ENCODE measurements at regions not wholly inside any gene's neighbourhood (a gene's known extent, or its start where the extent isn't known, plus 50 kb on each side); places are given as distances from the start of the nearest gene placed in this dataset.

DNA sequence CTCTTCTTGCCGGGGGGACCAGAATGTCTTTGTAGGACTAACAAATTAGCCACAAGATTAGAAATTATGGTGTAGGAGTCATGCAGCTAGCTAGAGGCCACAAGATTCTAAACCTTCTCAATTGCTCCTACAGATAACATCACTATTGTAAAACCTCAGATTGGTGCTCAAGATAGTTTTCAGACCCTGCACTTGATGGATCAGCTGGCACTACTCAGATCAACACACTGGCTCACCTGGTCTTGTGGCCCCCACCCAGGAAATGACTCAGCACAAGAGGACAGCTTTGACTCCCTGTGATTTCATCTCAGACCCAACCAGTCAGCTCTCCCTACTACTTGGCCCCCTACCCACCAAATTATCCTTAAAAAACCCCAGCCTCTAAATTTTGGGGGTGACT is 124.1 kb upstream of the RASGRP1 start:
- DNase-seq: no peak
- intact Hi-C loops (cut with DNase I): loop anchor here (5.0 to 10.0 kb wide), 2 partner anchors 124 to 246 kb away; partner anchors contain the start of gene RASGRP1

DNA sequence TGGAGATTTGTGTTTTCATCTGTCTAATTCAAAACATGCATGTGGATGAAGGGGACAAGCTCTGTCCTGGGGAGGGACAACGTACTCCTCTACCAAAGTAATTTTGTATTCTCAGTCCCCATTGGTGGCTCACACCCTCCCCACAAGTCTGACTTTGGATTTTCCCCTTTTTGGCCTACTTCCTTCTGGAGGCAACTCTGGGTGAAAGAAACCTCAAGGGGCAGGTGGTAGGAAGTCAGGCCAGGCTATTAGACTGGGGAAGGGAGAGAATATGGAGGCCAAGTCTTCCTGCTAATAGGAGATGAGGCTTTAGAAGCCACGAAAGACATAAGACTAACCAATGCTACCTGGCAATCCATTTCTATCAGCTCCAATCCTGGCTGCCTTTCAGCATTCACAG is 124.9 kb upstream of the RASGRP1 start:
- ATAC-seq (ENCODE audit: poor library complexity): no peak
- DNase-seq: no peak
- intact Hi-C loops (cut with DNase I): loop anchor here (5.0 to 10.0 kb wide), 2 partner anchors 125 to 247 kb away; partner anchors contain the start of gene RASGRP1

More for the DNA sequence above, 124.1 kb upstream of the RASGRP1 start:
- no peak for ATAC-seq (ENCODE audit: poor library complexity)

DNA sequence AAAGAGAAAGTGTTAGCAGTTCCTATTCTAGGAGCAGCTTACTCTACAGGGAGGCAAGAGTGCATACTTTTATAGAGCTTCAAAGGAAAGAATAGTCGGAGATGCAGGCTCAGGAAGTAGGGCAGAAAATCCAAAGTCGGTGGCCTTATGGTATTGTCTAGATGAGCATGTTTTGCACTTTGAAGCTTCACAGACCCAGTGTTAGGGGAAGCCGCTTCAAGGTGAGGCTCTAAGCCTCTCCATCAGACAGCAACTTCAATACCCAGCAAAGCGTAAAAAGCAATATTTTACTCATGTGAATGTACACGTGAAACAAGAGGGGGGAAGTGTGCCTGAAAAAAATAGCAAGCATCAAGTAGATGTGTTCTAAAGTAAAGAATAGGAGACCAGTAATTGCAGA is 125.6 kb upstream of the RASGRP1 start:
- intact Hi-C loops (cut with DNase I): loop anchor here (5.0 kb wide), 1 partner anchor 218 kb away; no protein-coding TSS in a partner anchor
- ATAC-seq (ENCODE audit: poor library complexity) (no peak), DNase-seq (no peak)

DNA sequence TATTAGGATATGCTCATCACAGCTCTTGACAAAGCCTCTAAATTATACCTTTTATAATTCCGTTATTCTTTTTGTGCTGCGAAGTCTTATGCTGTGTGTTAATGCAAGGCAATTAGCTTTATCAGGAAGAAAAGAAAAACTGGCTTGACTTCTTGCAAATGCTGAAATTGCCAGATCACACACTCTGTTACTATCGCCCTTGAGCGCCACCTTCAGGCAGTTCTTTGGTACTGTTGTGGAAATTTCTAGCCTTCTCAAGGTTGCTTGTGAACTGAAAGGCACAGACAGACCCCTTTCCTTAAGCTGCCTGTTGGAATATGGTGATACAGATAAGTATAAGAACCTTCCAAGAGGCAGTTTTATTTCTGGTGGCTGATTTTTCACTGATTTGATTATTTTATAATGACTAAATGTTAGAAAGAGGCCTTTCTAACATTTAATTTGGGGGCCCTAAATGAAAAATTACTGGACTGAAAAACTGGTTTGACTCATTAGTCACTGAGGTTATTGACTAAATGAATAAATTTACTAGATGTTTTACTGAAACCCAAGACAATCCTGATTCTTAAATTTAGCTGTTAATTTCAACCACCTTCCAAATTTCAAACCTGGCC is 126.2 kb upstream of the RASGRP1 start:
- no peak for DNase-seq
- intact Hi-C loops (cut with DNase I): loop anchor here (5.0 kb wide), 1 partner anchor 219 kb away; no protein-coding TSS in a partner anchor

DNA sequence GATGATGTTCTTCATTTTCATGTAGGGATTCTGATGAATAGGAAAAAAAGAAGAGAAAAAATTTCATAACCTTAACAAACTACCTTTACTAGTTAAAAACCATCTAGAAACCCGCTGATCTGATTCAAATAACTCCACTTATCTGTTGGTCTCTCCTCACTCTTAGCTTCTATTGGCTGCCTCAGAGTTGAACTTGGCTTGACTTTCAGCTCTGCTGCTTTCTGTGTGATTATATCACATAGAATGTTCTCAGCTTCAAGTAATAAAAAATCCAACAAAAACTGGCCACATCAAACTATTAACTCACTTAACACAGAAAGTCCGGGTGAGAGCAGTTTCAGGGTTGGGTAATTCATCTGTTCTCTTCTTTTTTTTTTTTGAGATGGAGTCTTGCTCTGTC is 126.8 kb upstream of the RASGRP1 start:
- intact Hi-C loops (cut with DNase I): loop anchor here (5.0 kb wide), 1 partner anchor 219 kb away; no protein-coding TSS in a partner anchor
- no peak for ATAC-seq (ENCODE audit: poor library complexity)
- DNase-seq: no peak

More for the DNA sequence above, 126.2 kb upstream of the RASGRP1 start:
- ATAC-seq (ENCODE audit: poor library complexity): peak; percentile 61

DNA sequence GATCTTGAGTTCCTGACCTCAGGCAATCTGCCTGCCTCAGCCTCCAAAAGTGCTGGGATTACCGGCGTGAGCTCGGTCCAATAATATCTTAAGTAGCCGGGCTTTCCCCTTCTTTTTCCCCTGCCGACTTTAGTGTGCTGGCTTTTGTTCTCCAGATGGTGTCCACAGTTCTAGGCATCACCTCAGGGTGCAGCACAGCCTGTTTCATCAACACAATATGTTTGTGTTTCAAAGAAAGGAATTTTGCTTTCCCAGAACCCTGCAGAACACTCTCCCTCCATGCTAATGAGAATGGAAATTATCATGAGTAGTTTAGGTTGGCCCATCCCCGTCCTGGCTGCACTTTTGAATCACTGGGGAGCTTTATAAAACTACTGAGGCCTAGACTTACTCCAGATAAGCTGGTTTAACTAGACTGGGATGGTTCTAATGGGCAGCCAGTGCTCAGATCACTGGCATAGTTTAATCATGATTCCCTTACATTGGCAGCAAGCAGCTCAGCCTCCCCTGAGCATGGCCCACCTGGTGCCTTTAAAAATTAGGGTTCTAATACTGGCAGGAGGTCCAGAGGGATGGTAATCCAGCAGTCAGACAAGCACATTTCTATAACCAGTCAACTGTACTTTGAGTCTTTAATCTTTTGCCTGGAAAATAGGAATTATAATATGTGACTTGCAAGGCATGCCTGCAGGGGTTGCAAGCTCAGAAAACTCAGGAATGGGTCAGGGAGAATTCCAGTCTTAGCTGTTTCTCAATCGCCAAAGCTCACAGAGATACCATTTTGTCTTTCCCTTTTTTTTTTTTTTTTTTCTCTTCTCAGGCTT is 127.6 kb upstream of the RASGRP1 start:
- ATAC-seq (ENCODE audit: poor library complexity): no peak
- intact Hi-C loops (cut with DNase I): loop anchor here (5.0 kb wide), 1 partner anchor 220 kb away; no protein-coding TSS in a partner anchor
- no peak for DNase-seq

DNA sequence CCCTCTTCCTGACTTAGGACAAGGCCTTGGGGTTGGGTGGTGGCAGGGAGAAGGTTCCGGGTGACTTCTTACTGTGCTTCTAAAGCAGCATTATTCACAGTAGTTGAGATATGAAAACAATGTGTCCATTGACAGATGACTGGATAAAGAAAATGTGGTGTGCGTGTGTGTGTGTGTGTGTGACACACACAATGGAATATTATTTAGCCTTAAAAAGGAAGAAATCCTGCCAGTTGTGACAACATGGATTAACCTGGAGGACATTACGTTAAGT is 128.1 kb upstream of the RASGRP1 start:
- intact Hi-C loops (cut with DNase I): loop anchor here (5.0 kb wide), 1 partner anchor 220 kb away; no protein-coding TSS in a partner anchor
- ATAC-seq (ENCODE audit: poor library complexity) (no peak), DNase-seq (no peak)

DNA sequence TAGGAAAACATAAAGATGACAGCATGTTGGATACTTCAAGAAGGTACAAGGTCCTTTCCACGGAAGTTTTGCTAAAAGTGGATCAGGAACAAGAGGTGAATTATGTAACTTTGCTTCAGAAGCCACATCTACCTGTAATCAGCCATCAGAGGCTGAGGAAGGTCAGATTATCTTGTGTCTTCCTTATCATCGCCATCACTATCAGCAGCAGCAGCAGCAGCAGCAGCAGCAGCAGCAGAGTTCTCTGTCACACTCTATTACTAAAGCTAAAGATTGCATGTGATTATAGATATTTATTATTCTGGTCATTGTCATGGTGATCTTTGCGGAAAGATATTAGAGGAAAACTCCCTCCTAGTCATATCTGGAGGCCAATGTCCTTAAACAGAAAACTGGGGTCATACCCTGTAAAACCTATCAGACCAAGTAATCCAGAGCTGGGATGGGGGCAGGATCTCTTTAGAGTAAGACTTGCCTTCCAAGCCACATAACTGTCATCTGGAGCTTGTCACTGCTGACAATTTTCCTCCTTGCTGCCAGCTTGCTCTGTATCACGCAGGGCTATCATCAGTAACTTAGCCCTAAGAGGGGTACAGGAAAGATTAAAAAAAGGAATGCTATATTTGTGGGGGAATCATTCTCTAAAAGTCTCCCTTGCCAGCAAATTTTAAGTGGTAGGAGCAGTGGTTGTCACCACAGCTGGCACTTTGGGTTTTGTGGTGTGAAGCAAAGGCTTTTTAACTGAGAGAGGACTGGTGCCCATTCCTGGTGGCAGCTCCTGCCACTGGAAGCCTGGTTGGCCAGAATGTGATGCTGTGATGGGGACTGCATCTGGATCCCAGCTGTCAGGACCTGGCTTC is 130.9 kb upstream of the RASGRP1 start:
- peak; percentile 75 for ATAC-seq (ENCODE audit: poor library complexity)
- intact Hi-C loops (cut with DNase I): no loop called here
- DNase-seq: no peak

DNA sequence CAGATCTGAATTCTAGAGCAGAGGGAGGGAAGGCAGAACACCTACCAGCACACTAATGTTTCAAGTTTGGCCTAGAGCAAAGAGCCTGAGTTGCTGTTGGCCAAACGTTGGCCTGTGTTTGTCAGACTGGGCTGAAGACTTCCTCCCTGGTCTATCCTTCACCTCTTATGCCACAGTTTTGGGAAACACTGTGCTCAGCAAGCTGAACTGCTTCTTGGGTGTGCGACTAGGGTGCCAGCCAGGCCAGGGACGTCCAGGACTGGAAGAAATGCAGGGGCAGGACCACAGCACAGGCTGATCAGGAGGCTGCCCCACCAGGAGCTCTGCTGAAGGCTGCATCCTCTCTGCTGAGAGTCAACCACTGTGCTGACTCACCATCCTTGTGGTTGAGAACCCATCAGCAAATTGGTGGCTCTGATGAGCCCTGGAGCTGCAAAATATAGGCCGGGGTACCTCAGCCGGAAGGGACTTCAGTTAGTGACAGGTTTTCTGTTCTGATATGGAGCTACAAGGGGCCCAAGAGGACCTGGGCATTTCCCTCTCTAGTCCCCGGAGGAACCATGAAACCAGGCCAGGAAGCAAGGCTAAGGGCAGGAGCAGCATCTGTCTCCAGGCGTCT is 131.6 kb upstream of the RASGRP1 start:
- no peak for ATAC-seq (ENCODE audit: poor library complexity)
- no peak for DNase-seq

DNA sequence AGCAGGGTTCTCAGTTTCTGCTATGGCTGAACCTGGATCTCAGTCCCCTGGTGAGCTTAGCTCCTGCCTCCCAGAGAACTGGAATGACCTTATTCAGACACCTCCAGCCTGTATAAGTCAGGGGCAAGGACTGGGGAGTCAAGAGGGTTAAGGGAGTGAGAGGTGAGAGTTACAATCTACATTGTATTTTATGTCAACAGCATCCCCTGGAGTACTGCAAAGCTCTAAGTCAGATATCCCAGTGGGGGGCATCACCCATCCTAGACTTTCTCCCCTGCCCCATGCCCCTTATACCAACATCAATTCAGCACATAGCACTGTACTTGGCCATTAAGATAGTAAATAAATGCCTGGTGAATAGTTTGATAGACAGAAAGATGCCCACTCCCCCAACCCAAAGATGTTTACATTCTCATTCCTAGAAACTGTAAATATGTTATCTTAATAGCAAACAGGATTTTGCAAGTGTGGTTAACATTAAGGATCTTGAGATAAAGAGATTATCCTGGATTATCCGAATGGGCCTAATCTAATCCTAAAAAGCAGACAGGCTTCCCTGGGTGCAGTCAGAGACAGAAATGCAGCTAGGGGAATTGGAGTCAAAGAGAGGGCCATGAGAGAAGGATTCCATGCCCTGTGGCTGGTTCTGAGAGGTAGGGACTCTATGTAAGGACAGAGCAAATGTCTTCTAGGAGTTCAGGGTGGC is 132.3 kb upstream of the RASGRP1 start:
- intact Hi-C loops (cut with DNase I): no loop called here
- no peak for DNase-seq
- ATAC-seq (ENCODE audit: poor library complexity): no peak

More for the DNA sequence above, 131.6 kb upstream of the RASGRP1 start:
- intact Hi-C loops (cut with DNase I): no loop called here

DNA sequence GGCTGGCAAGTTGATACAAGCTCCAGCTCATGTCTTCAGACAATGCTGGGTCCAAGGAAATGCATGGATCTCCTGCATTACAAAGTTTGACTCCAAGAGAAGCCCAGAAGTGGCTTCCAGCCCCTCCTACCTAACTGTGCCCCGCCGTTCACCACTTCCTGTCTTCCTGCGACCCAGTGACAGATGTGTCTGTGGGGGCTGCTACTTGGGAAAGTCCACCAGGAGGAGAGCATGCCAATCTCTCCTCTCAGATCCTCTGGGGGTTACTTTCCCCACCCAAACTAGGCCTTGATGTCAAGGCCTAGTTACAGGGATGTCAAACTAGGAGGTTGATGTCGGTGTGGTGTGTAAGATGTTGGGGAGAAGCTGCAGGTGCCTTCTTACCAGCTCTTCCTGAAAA is 133.6 kb upstream of the RASGRP1 start:
- intact Hi-C loops (cut with DNase I): no loop called here
- DNase-seq: no peak
- no peak for ATAC-seq (ENCODE audit: poor library complexity)

DNA sequence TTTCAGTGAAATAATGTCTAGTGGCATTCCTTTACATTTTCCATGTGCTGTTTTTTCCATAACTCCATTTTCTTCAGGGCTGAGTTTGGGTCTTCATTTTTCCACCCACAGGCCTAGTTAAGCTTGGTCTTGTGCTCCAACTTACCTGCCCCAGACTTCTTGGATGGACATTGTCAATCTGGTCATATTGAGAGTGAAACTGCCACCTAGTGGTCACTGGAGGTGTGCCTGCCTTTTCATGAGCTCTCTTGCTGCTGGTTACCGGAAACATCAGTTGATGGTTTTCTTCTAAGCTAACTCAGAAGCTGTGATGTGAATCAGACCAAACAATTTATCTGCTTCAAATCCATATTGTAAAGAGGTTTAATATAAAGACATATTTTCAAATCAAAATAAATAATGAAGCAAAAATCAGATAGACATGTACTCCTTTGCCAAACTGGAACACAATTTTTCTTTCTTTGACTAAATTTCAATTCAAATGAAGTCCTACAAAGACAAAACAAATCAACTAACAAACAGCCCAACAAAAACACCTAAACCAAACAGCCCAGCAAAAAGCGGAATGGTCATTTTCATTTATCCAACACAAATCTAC is 135.1 kb upstream of the RASGRP1 start:
- intact Hi-C loops (cut with DNase I): no loop called here
- DNase-seq (no peak), ATAC-seq (ENCODE audit: poor library complexity) (no peak)

DNA sequence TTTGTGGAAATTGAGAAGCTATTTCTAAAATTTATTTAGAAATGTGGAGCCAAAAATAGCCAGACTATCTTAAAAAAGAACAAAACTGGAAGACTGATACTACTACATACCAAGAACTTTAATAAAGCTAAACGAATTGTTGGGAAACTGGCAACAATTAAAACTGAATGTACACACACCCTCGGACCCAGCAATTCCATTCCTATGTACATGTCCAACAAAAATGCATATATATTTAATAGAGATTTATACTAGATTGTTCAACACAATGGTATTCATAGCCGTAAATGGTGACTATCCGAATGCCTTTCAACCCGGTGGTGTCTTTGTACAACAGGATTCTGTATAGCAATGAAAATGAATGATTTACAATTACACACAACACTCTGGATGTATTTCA is 136.5 kb upstream of the RASGRP1 start:
- ATAC-seq (ENCODE audit: poor library complexity) (no peak), DNase-seq (no peak)
- intact Hi-C loops (cut with DNase I): no loop called here

DNA sequence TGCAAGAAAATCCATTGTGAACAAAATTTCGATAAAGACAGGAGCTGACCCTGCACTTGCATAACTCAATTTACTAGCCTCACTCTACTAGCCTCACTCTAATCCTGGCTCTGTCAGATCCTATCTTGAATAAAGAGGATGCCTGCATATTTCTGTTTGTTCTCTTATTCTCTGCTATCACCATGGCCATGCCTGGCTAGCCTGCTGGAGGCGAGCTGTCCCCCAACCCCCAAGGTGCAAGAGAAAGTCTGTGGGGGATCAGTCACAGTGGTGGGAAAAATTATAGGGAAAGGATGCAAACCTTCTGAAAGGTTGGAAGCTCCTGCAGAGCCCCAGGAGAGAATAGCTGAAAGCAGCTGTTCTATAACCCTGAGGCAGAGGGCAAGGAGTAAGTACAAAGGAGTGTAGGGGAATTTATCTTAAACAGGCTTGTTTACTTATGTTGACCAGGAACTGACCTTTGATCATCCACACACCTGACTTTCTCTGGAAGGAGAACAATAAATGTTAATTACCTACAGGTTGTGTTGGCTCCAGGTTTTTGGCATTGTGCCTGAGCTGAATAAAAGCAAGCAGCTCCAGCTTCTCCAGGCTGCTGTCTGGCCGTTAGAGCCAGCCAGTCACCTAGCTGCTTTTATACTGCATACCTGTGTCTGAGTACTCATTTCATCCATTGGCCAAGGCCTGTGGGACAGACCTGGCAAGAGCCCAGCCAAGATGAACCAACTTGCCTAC is 137.7 kb upstream of the RASGRP1 start:
- no peak for ATAC-seq (ENCODE audit: poor library complexity)
- DNase-seq: no peak
- intact Hi-C loops (cut with DNase I): no loop called here

DNA sequence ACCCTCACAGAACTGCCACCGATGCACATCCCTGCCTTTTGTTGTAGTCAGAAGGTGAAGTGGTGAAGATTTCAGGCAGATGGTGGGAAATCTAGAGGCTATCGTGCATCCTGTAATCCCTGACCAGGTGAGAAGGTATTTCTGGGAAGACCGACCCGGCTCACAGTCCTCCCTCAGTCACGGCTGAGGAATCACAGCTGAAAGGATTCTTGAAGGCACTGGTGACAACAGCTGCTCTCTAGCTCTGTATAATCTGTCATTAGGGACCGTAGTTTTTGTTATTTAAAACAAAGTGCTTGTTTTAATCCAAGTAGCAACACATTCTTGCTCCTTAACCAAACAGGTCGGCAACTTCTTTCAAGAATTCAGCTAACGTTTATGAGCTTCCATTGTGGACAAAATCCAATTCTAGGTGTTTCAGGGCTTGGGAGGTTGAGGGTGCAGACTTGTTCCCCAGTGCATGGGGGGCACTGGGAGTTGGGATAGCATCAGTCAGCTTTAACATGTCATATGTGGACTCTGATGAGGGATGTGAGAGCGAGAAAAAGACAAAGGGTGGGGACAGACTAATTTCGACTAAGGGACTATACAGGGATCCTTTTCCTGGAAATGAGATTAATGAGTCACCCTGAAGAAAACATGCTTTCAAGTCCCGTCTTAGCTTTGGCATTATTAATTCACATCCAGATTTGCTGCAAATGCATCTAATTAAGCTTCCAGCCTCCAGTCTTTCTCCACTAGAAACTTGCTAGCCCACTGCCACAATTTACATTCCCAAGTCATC is 141.0 kb upstream of the RASGRP1 start:
- DNase-seq: no peak
- intact Hi-C loops (cut with DNase I): loop anchor here (5.0 kb wide), 1 partner anchor 1052 kb away; no protein-coding TSS in a partner anchor

DNA sequence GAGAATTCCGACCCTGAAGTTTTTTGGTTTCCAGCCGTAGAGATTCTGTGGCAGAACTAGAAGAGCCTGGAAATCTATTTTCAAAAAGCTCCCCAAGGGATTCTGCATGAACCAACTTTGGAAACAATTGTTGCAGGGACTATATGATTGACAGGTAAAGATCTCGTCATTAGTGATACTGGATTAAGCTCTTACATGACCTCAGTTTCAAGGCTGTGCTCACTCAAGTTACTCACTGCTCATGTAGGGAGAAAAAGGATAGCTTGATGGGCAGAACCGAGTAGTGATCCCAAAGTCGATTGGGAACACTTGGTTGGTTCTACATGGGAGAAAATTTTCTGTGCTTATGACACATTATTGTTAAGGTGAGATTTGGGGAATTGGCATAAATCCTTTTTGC is 142.3 kb upstream of the RASGRP1 start:
- ATAC-seq (ENCODE audit: poor library complexity): no peak
- DNase-seq: no peak
- intact Hi-C loops (cut with DNase I): loop anchor here (5.0 kb wide), 1 partner anchor 1050 kb away; no protein-coding TSS in a partner anchor

More for the DNA sequence above, 141.0 kb upstream of the RASGRP1 start:
- ATAC-seq (ENCODE audit: poor library complexity): no peak

Measured in Right ventricle myocardium superior (tissue), 1 donor.